Smooth muscle cell (in vitro differentiated cells): ENCODE measurements at regions not wholly inside any gene's neighbourhood (a gene's known extent, or its start where the extent isn't known, plus 50 kb on each side); places are given as distances from the start of the nearest gene placed in this dataset.

Source experiments
- DNase-seq: peaks from one replicate; lab custom pipeline; 2025; ENCODE audit not compliant: unreplicated experiment; lab: John Stamatoyannopoulos, UW
- H2AFZ ChIP-seq: fragments of 200-600 bp; sonication (generic); 2 replicates; pipeline ENCODE4 v1.6.0; 2016; ENCODE audit warnings: antibody characterized with exemption, low read depth, mild to moderate bottlenecking
- H3F3A ChIP-seq: fragments of 200-600 bp; sonication (generic); 2 replicates; pipeline ENCODE4 v1.6.0; 2017; ENCODE audit warnings: antibody characterized with exemption, low read depth
- H3K27ac ChIP-seq: fragments of 200-600 bp; sonication (generic); 2 replicates; pipeline ENCODE4 v1.5.1; 2016; ENCODE audit warnings: low read depth, mild to moderate bottlenecking
- H3K27me3 ChIP-seq: fragments of 200-600 bp; sonication (generic); 2 replicates; pipeline ENCODE4 v1.6.1; 2016; ENCODE audit warnings: low read depth, mild to moderate bottlenecking
- H3K36me3 ChIP-seq: fragments of 200-600 bp; sonication (generic); 2 replicates; pipeline ENCODE4 v1.5.1; 2016; ENCODE audit warnings: low read depth
- H3K4me1 ChIP-seq: fragments of 200-600 bp; sonication (generic); 2 replicates; pipeline ENCODE4 v1.5.1; 2016; ENCODE audit warnings: low read depth
- H3K4me2 ChIP-seq: fragments of 200-600 bp; sonication (generic); 2 replicates; pipeline ENCODE4 v1.6.0; 2016; ENCODE audit warnings: mild to moderate bottlenecking
- H3K4me3 ChIP-seq: fragments of 200-600 bp; sonication (generic); 2 replicates; pipeline ENCODE4 v1.5.1; 2016; ENCODE audit warnings: mild to moderate bottlenecking
- H3K79me2 ChIP-seq: fragments of 200-600 bp; sonication (generic); 2 replicates; pipeline ENCODE4 v1.6.0; 2016; ENCODE audit warnings: low read depth, mild to moderate bottlenecking
- H3K9ac ChIP-seq: fragments of 200-600 bp; sonication (generic); 2 replicates; pipeline ENCODE4 v1.6.0; 2016; ENCODE audit warnings: low read depth
- H3K9me3 ChIP-seq: fragments of 200-600 bp; sonication (generic); replicated peaks from 2 replicates; pipeline ENCODE4 v1.5.1; 2016; ENCODE audit warnings: low read depth
- H4K20me1 ChIP-seq: fragments of 200-600 bp; sonication (generic); 2 replicates; pipeline ENCODE4 v1.6.0; 2016; ENCODE audit warnings: low read depth
- WGBS: methylation state at CpG from one replicate; pipeline ENCODE4 v1.1.7; 2016; ENCODE audit warnings: low lambda C conversion rate; 5-methylcytosine and 5-hydroxymethylcytosine counted together
- TF ChIP-seq, protein P1 (sequence below): fragments of 200-600 bp; sonication (generic); IDR thresholded peaks from 2 replicates; pipeline ENCODE4 v1.5.1; 2017; ENCODE audit warnings: borderline replicate concordance, mild to moderate bottlenecking, antibody characterized with exemption; ENCODE audit not compliant: insufficient read depth, poor library complexity, severe bottlenecking

- Histone ChIP-seq H4K20me1 (no peaks in the 10 kb centered on the region), H3K27me3 (no peaks in the 10 kb centered on the region), H2AFZ (no peak overlapping the region), H3K36me3 (no peaks in the 10 kb centered on the region), H3K4me1 (no peaks in the 10 kb centered on the region), H3K4me2 (no peak overlapping the region), H3K9me3 (no peaks in the 10 kb centered on the region), H3K4me3 (no peak overlapping the region), H3K79me2 (no peaks in the 10 kb centered on the region), H3K9ac (no peak overlapping the region), H3F3A (no peaks in the 10 kb centered on the region), H3K27ac (no peak overlapping the region)
- WGBS, result 83% methylated on average over 2 of the region's 2 CpGs
- TF ChIP-seq, protein P1, sequence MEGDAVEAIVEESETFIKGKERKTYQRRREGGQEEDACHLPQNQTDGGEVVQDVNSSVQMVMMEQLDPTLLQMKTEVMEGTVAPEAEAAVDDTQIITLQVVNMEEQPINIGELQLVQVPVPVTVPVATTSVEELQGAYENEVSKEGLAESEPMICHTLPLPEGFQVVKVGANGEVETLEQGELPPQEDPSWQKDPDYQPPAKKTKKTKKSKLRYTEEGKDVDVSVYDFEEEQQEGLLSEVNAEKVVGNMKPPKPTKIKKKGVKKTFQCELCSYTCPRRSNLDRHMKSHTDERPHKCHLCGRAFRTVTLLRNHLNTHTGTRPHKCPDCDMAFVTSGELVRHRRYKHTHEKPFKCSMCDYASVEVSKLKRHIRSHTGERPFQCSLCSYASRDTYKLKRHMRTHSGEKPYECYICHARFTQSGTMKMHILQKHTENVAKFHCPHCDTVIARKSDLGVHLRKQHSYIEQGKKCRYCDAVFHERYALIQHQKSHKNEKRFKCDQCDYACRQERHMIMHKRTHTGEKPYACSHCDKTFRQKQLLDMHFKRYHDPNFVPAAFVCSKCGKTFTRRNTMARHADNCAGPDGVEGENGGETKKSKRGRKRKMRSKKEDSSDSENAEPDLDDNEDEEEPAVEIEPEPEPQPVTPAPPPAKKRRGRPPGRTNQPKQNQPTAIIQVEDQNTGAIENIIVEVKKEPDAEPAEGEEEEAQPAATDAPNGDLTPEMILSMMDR, result no peak
- no peak for DNase-seq
These were observed 1745.4 kb downstream of the SLITRK1 start for GRCh38 chr13:82136880-82137279.

- Histone ChIP-seq H3K36me3 (no peaks in the 10 kb centered on the region), H3F3A (no peaks in the 10 kb centered on the region), H3K4me2 (no peak overlapping the region), H3K4me1 (no peaks in the 10 kb centered on the region), H2AFZ (no peak overlapping the region), H3K9ac (no peak overlapping the region), H3K27ac (no peak overlapping the region), H3K9me3 (no peaks in the 10 kb centered on the region), H3K4me3 (no peak overlapping the region), H4K20me1 (no peaks in the 10 kb centered on the region), H3K79me2 (no peaks in the 10 kb centered on the region), H3K27me3 (no peaks in the 10 kb centered on the region)
- TF ChIP-seq, protein P1, result no peak
- WGBS, result 69% methylated on average over 1 of the region's 1 CpG
- no peak for DNase-seq
These were observed 1753.0 kb downstream of the SLITRK1 start for GRCh38 chr13:82129281-82129680.

GRCh38 chr13:82118589-82118988 lies 1763.7 kb downstream of the SLITRK1 start:
- DNase-seq, result no peak
- Histone ChIP-seq H3K9me3 (no peaks in the 10 kb centered on the region), H4K20me1 (no peaks in the 10 kb centered on the region), H3K27me3 (no peaks in the 10 kb centered on the region), H3K9ac (no peak overlapping the region), H3F3A (no peaks in the 10 kb centered on the region), H3K4me2 (no peak overlapping the region), H3K27ac (no peak overlapping the region), H3K4me1 (no peaks in the 10 kb centered on the region), H3K79me2 (no peaks in the 10 kb centered on the region), H2AFZ (no peak overlapping the region), H3K4me3 (no peak overlapping the region), H3K36me3 (no peaks in the 10 kb centered on the region)
- WGBS, result 84% methylated on average over 5 of the region's 5 CpGs
- TF ChIP-seq, protein P1, result no peak

DNA sequence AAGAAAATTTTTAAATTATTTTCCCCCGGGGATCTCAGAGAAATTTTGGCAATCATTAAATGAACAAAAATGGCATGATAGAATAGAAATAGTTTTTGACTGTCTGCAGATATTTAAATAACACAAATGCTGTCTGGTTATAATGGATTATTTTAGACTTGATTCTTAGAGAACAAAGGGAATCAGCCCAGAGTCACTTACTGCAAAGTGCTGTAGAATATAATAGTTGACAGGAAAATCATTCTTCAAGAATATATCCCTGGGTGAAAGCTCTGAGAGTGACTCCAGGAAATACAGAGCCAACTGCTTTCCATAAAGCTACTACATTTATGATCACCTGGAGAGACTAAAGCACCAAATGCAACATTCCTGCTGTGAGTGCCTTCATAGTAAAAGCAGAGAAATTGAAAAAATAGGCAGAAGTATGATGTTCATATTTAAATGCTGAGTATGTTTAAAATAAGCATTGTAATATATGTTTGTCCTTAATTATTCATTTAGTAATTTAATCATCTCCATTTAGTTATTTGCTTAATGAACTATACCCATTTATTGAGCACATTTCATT lies 1765.8 kb downstream of the SLITRK1 start:
- 91% methylated on average over 1 of the region's 1 CpG for WGBS
- Histone ChIP-seq H3K4me3 (no peak overlapping the region), H2AFZ (no peak overlapping the region), H3K27me3 (no peaks in the 10 kb centered on the region), H3K79me2 (no peaks in the 10 kb centered on the region), H3K9me3 (no peaks in the 10 kb centered on the region), H3K4me2 (no peak overlapping the region), H3K4me1 (no peaks in the 10 kb centered on the region), H3K36me3 (no peaks in the 10 kb centered on the region), H3K9ac (no peak overlapping the region), H4K20me1 (no peaks in the 10 kb centered on the region), H3K27ac (no peak overlapping the region), H3F3A (no peaks in the 10 kb centered on the region)
- TF ChIP-seq, protein P1, result no peak
- DNase-seq, result no peak
